ENCODE measurements at regions not wholly inside any gene's neighbourhood (a gene's known extent, or its start where the extent isn't known, plus 50 kb on each side); places are given as distances from the start of the nearest gene placed in this dataset.

- Histone ChIP-seq H3K4me3 (no peak overlapping the region), H3K79me2 (ENCODE audit: low read depth) (no peaks in the 10 kb centered on the region), H3K36me3 (no peaks in the 10 kb centered on the region), H3K9me3 (ENCODE audit: low read depth) (no peaks in the 10 kb centered on the region), H3K4me1 (no peaks in the 10 kb centered on the region), H3K27me3 (no peaks in the 10 kb centered on the region), H3K4me2 (no peak overlapping the region), H4K20me1 (ENCODE audit: low read depth) (no peaks in the 10 kb centered on the region), H2AFZ (replicated peaks) (no peak overlapping the region), H3K27ac (no peak overlapping the region), H3K9ac (no peak overlapping the region), H3F3A (ENCODE audit: low read depth) (no peaks in the 10 kb centered on the region)
- no peaks in the 10 kb centered on the region for H3K27me3 Mint-ChIP-seq (ENCODE audit: insufficient read depth, low read depth)
- no peaks in the 10 kb centered on the region for H3K4me1 Mint-ChIP-seq
- H3K4me3 Mint-ChIP-seq = no peak overlapping the region
- H3K9me3 Mint-ChIP-seq = no peaks in the 10 kb centered on the region
- TF ChIP-seq EZH2 (IDR thresholded peaks at IDR 0.05) (no peak), EZH2phosphoT487 (IDR thresholded peaks at IDR 0.05) (no peak), CTCF (IDR thresholded peaks at IDR 0.05) (no peak)
- DNase-seq (ENCODE audit: low spot score) = no peak
- H3K36me3 Mint-ChIP-seq = no peaks in the 10 kb centered on the region
- no peak overlapping the region for H3K27ac Mint-ChIP-seq
Observed at GRCh38 chr6:95143408-95144180, 433.7 kb upstream of the MANEA start.

GRCh38 chr6:95145457-95145856 is 431.9 kb upstream of the MANEA start:
- Mint-ChIP-seq H3K27me3 (ENCODE audit: insufficient read depth, low read depth) (no peaks in the 10 kb centered on the region), H3K36me3 (no peaks in the 10 kb centered on the region), H3K4me1 (no peaks in the 10 kb centered on the region), H3K9me3 (no peaks in the 10 kb centered on the region), H3K27ac (no peak overlapping the region), H3K4me3 (no peak overlapping the region)
- H3K4me1 ChIP-seq = no peaks in the 10 kb centered on the region
- no peak overlapping the region for H3K4me2 ChIP-seq
- H3K79me2 ChIP-seq (ENCODE audit: low read depth) = no peaks in the 10 kb centered on the region
- DNase-seq (ENCODE audit: low spot score) = no peak
- no peaks in the 10 kb centered on the region for H3K36me3 ChIP-seq
- TF ChIP-seq EZH2 (IDR thresholded peaks at IDR 0.05) (no peak), EZH2phosphoT487 (IDR thresholded peaks at IDR 0.05) (no peak), CTCF (IDR thresholded peaks at IDR 0.05) (no peak)
- H3K27me3 ChIP-seq = no peaks in the 10 kb centered on the region
- no peak overlapping the region for H2AFZ ChIP-seq (replicated peaks)
- no peak overlapping the region for H3K27ac ChIP-seq
- H3K4me3 ChIP-seq = no peak overlapping the region
- H3K9ac ChIP-seq = no peak overlapping the region
- H3K9me3 ChIP-seq (ENCODE audit: low read depth) = no peaks in the 10 kb centered on the region
- H4K20me1 ChIP-seq (ENCODE audit: low read depth) = no peaks in the 10 kb centered on the region
- H3F3A ChIP-seq (ENCODE audit: low read depth) = no peaks in the 10 kb centered on the region

GRCh38 chr6:95159557-95159956 is 417.8 kb upstream of the MANEA start:
- no peak overlapping the region for H3K9ac ChIP-seq
- H3K4me2 ChIP-seq = no peak overlapping the region
- Mint-ChIP-seq H3K27me3 (ENCODE audit: insufficient read depth, low read depth) (no peaks in the 10 kb centered on the region), H3K4me3 (no peak overlapping the region), H3K27ac (no peak overlapping the region), H3K9me3 (no peaks in the 10 kb centered on the region), H3K36me3 (no peaks in the 10 kb centered on the region), H3K4me1 (no peaks in the 10 kb centered on the region)
- H3F3A ChIP-seq (ENCODE audit: low read depth) = no peaks in the 10 kb centered on the region
- DNase-seq (ENCODE audit: low spot score) = no peak
- H3K27me3 ChIP-seq = no peaks in the 10 kb centered on the region
- H4K20me1 ChIP-seq (ENCODE audit: low read depth) = no peaks in the 10 kb centered on the region
- peaks cover 5% of the 10 kb centered on the region for H3K4me1 ChIP-seq
- no peaks in the 10 kb centered on the region for H3K36me3 ChIP-seq
- no peak overlapping the region for H2AFZ ChIP-seq (replicated peaks)
- no peak overlapping the region for H3K27ac ChIP-seq
- H3K9me3 ChIP-seq (ENCODE audit: low read depth) = no peaks in the 10 kb centered on the region
- TF ChIP-seq EZH2 (IDR thresholded peaks at IDR 0.05) (no peak), CTCF (IDR thresholded peaks at IDR 0.05) (no peak), EZH2phosphoT487 (IDR thresholded peaks at IDR 0.05) (no peak)
- no peaks in the 10 kb centered on the region for H3K79me2 ChIP-seq (ENCODE audit: low read depth)
- no peak overlapping the region for H3K4me3 ChIP-seq

Data from neural progenitor cell (in vitro differentiated cells).